HG03060 (cell line): ENCODE measurements at regions not wholly inside any gene's neighbourhood (a gene's known extent, or its start where the extent isn't known, plus 50 kb on each side); places are given as distances from the start of the nearest gene placed in this dataset.

Experiments
- ATAC-seq: cut with Tn5 transposase; IDR thresholded peaks from one replicate; pipeline ENCODE4 v1.9.1; 2021; ENCODE audit warnings: low read depth, moderate number of reproducible peaks; ENCODE audit not compliant: unreplicated experiment

- ATAC-seq, result no peak
Measured at GRCh38 chr11:112769584-112769983, 191.6 kb upstream of the NCAM1 start.

GRCh38 chr11:112770033-112770432 is 191.2 kb upstream of the NCAM1 start:
- no peak for ATAC-seq

GRCh38 chr11:112770487-112770886 is 190.7 kb upstream of the NCAM1 start:
- no peak for ATAC-seq

GRCh38 chr11:112771851-112772250 is 189.4 kb upstream of the NCAM1 start:
- no peak for ATAC-seq

GRCh38 chr11:112773264-112773663 is 188.0 kb upstream of the NCAM1 start:
- no peak for ATAC-seq

GRCh38 chr11:112776834-112777233 is 184.4 kb upstream of the NCAM1 start:
- no peak for ATAC-seq

GRCh38 chr11:112777283-112777751 is 183.9 kb upstream of the NCAM1 start:
- ATAC-seq, result no peak

- ATAC-seq, result no peak
Measured at GRCh38 chr11:112778091-112778876, 182.9 kb upstream of the NCAM1 start.

GRCh38 chr11:112778877-112779266 is 182.3 kb upstream of the NCAM1 start:
- no peak for ATAC-seq

- ATAC-seq, result no peak
Measured at GRCh38 chr11:112780351-112781087, 180.7 kb upstream of the NCAM1 start.

GRCh38 chr11:112783945-112784322 is 177.3 kb upstream of the NCAM1 start:
- ATAC-seq, result no peak

GRCh38 chr11:112784323-112785073 is 176.7 kb upstream of the NCAM1 start:
- ATAC-seq, result no peak

- ATAC-seq, result no peak
Measured at GRCh38 chr11:112785149-112785548, 176.1 kb upstream of the NCAM1 start.

- ATAC-seq, result no peak
Measured at GRCh38 chr11:112785719-112786118, 175.5 kb upstream of the NCAM1 start.

- ATAC-seq, result no peak
Measured at GRCh38 chr11:112786196-112786595, 175.0 kb upstream of the NCAM1 start.

- no peak for ATAC-seq
Measured at GRCh38 chr11:112786886-112787530, 174.2 kb upstream of the NCAM1 start.

GRCh38 chr11:112789481-112789880 is 171.7 kb upstream of the NCAM1 start:
- ATAC-seq, result no peak

- no peak for ATAC-seq
Measured at GRCh38 chr11:112790286-112790685, 170.9 kb upstream of the NCAM1 start.

- ATAC-seq, result no peak
Measured at GRCh38 chr11:112792070-112792469, 169.2 kb upstream of the NCAM1 start.

GRCh38 chr11:112793416-112793815 is 167.8 kb upstream of the NCAM1 start:
- no peak for ATAC-seq
